Natural killer cell (primary cell): ENCODE measurements at regions not wholly inside any gene's neighbourhood (a gene's known extent, or its start where the extent isn't known, plus 50 kb on each side); places are given as distances from the start of the nearest gene placed in this dataset.

Experiments used
- ATAC-seq, 3 donors: fragments of 150-1000 bp in 2 of 3; fragments of 200-7000 bp in 1 of 3; cut with Tn5 transposase; 1 replicate in 1 of 3; 2 replicates in 2 of 3; pipeline ENCODE4 v1.10.0; 2021; ENCODE audit warnings: mild to moderate bottlenecking in 2 of 3, moderate library complexity in 2 of 3
- DNase-seq, 2 donors: peaks; one replicate each; pipeline versions ENCODE4 v3.0.0 to v3.0.0-alpha.2; 2013 to 2021; ENCODE audit warnings: mixed read lengths in 1 of 2
- H3K27ac ChIP-seq: one replicate; pipeline ENCODE4 v1.5.1; 2013; ENCODE audit warnings: mild to moderate bottlenecking, low read length
- H3K27me3 ChIP-seq: one replicate; pipeline ENCODE4 v1.6.1; 2013; ENCODE audit warnings: low read length; ENCODE audit not compliant: control insufficient read depth, insufficient read depth
- H3K36me3 ChIP-seq: one replicate; pipeline ENCODE4 v1.6.1; 2013; ENCODE audit warnings: low read length; ENCODE audit not compliant: control insufficient read depth, insufficient read depth
- H3K4me1 ChIP-seq: one replicate; pipeline ENCODE4 v1.6.1; 2013; ENCODE audit warnings: low read length; ENCODE audit not compliant: control insufficient read depth, insufficient read depth
- H3K4me3 ChIP-seq: one replicate; pipeline ENCODE4 v1.5.1; 2013; ENCODE audit warnings: low read length
- H3K9me3 ChIP-seq: one replicate; pipeline ENCODE4 v1.6.1; 2013; ENCODE audit warnings: low read length; ENCODE audit not compliant: control insufficient read depth, insufficient read depth
- H3K27ac Mint-ChIP-seq, 2 donors: one replicate each; pipeline ENCODE4 v1.8.0; 2022; ENCODE audit warnings: mild to moderate bottlenecking in 2 of 2, mixed read lengths in 2 of 2, moderate library complexity in 1 of 2
- H3K27me3 Mint-ChIP-seq, 2 donors: one replicate each; pipeline ENCODE4 v1.8.0; 2022; ENCODE audit warnings: low read depth in 2 of 2, mixed read lengths in 2 of 2
- H3K36me3 Mint-ChIP-seq: one replicate; pipeline ENCODE4 v1.8.0; 2022; ENCODE audit warnings: mixed read lengths
- H3K4me1 Mint-ChIP-seq, 2 donors: one replicate each; pipeline ENCODE4 v1.8.0; 2022; ENCODE audit warnings: mixed read lengths in 2 of 2
- H3K4me3 Mint-ChIP-seq: one replicate; pipeline ENCODE4 v1.8.0; 2022; ENCODE audit warnings: mild to moderate bottlenecking, moderate library complexity, mixed read lengths
- H3K9me3 Mint-ChIP-seq, 2 donors: one replicate each; pipeline ENCODE4 v1.8.0; 2022; ENCODE audit warnings: mixed read lengths in 2 of 2
- WGBS: methylation state at CpG from one replicate; pipeline ENCODE4 v1.1.7; 2013; ENCODE audit warnings: missing lambda C conversion rate; ENCODE audit not compliant: insufficient coverage; 5-methylcytosine and 5-hydroxymethylcytosine counted together
- intact Hi-C: fragments of 100-400 bp; cut with micrococcal nuclease; formaldehyde crosslinking; loops from one replicate; pipeline ENCODE4 v1.14.2; 2022
- TF ChIP-seq, protein P1 (sequence below): fragments of 200-600 bp; IDR thresholded peaks from one replicate; pipeline ENCODE4 v1.8.0; 2022; ENCODE audit warnings: antibody characterized with exemption

DNA sequence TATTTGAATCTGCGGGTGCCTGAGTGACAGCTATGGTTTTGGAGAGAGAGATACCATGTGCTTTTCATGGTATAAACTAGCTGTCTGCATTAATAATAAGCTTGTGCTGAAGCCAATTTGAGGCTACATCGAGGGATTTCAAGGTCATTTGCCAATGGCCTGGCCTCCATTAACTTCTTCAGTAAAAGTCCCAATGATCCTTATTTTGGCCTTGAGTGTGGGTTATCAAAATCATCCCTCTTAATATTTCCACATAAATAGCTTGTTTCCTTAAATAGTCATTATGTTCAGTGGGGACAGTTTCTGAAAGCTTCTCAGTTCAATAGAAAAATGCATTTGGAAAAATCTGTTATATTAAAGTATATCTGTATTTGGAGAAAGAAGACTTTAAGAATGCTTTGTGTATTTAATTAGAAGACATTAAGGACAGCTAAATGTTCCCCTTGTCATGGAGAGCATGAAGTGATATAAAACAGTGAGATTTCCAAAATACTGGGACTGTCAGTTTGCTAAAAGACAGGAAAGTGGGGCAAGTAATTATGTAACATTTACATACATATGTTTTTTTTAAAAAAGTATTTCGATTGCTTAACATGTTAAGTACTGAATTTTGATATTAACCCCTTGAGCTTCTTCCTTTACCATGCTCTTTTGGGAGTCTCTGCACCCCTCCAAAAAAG is 355.5 kb upstream of the ZEB2 start:
- no peak overlapping the region for H3K4me3 Mint-ChIP-seq
- no peaks in the 10 kb centered on the region for H3K9me3 ChIP-seq
- WGBS: 96% methylated on average over 2 of the region's 3 CpGs
- DNase-seq (no peak), ATAC-seq (no peak)
- H3K27ac ChIP-seq: no peak overlapping the region
- no peaks in the 10 kb centered on the region for H3K4me1 Mint-ChIP-seq
- H3K27me3 ChIP-seq: no peaks in the 10 kb centered on the region
- no peak overlapping the region for H3K4me3 ChIP-seq
- peaks cover 0 to 20% of the 10 kb centered on the region in 2 donors for H3K27me3 Mint-ChIP-seq
- no peaks in the 10 kb centered on the region for H3K36me3 Mint-ChIP-seq
- H3K27ac Mint-ChIP-seq: no peak overlapping the region
- intact Hi-C loops: no loop called here
- H3K4me1 ChIP-seq: no peaks in the 10 kb centered on the region
- no peaks in the 10 kb centered on the region for H3K36me3 ChIP-seq
- no peaks in the 10 kb centered on the region for H3K9me3 Mint-ChIP-seq
- TF ChIP-seq, protein P1, sequence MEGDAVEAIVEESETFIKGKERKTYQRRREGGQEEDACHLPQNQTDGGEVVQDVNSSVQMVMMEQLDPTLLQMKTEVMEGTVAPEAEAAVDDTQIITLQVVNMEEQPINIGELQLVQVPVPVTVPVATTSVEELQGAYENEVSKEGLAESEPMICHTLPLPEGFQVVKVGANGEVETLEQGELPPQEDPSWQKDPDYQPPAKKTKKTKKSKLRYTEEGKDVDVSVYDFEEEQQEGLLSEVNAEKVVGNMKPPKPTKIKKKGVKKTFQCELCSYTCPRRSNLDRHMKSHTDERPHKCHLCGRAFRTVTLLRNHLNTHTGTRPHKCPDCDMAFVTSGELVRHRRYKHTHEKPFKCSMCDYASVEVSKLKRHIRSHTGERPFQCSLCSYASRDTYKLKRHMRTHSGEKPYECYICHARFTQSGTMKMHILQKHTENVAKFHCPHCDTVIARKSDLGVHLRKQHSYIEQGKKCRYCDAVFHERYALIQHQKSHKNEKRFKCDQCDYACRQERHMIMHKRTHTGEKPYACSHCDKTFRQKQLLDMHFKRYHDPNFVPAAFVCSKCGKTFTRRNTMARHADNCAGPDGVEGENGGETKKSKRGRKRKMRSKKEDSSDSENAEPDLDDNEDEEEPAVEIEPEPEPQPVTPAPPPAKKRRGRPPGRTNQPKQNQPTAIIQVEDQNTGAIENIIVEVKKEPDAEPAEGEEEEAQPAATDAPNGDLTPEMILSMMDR: no peak

DNA sequence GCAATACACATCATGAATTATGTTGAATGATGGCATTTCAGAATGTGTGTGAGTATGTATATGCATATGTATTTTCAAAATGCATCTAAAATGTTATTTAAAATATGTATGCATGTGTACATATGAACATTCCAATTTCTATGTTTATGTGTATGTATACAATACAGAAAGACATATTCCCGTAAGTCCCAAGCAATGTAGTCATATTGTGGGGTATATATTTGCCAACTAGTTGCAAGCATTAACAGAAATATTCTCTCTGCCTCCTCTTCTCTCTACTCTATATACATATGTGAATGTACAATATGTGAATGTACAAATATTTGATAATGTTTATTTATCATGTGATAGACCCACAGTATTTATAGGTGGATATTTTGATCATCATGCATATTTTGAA is 345.8 kb upstream of the ZEB2 start:
- H3K36me3 Mint-ChIP-seq: no peaks in the 10 kb centered on the region
- H3K27ac Mint-ChIP-seq: no peak overlapping the region
- Histone ChIP-seq H3K4me1 (no peaks in the 10 kb centered on the region), H3K4me3 (no peak overlapping the region), H3K36me3 (no peaks in the 10 kb centered on the region), H3K27me3 (no peaks in the 10 kb centered on the region), H3K9me3 (no peaks in the 10 kb centered on the region), H3K27ac (no peak overlapping the region)
- no peak for DNase-seq
- no peak for ATAC-seq
- H3K4me3 Mint-ChIP-seq: no peak overlapping the region
- no peaks in the 10 kb centered on the region for H3K9me3 Mint-ChIP-seq
- intact Hi-C loops: no loop called here
- WGBS: no CpG with 5 or more reads among the region's 1 CpG
- TF ChIP-seq, protein P1: no peak
- H3K27me3 Mint-ChIP-seq: no peaks in the 10 kb centered on the region
- H3K4me1 Mint-ChIP-seq: peaks cover 0 to 13% of the 10 kb centered on the region in 2 donors

DNA sequence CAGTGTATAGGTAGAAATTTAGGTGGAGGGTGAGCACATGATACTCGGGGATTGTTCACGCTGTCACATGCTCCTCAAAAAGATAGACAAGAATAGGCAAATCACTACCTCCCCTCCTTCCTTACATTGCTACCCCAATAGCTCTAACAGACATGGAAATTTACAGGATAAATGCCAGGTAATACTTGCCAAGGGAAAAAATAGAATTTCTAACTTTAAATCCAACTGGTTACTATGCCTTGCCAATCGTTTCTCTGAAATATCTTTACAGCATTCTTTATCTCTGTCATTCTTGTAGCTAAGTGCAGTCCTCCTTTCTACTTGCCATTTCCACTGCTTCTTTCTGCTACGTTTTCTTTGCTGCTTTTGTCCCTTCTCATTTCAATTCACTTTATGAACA is 339.8 kb upstream of the ZEB2 start:
- no peaks in the 10 kb centered on the region for H3K36me3 ChIP-seq
- H3K4me1 ChIP-seq: no peaks in the 10 kb centered on the region
- H3K4me1 Mint-ChIP-seq: no peaks in the 10 kb centered on the region
- WGBS: 88% methylated on average over 4 of the region's 4 CpGs
- H3K27me3 Mint-ChIP-seq: no peaks in the 10 kb centered on the region
- ATAC-seq (no peak), DNase-seq (no peak)
- H3K9me3 ChIP-seq: no peaks in the 10 kb centered on the region
- H3K27ac ChIP-seq: no peak overlapping the region
- intact Hi-C loops: no loop called here
- H3K4me3 Mint-ChIP-seq: no peak overlapping the region
- TF ChIP-seq, protein P1: no peak
- no peaks in the 10 kb centered on the region for H3K27me3 ChIP-seq
- no peak overlapping the region for H3K27ac Mint-ChIP-seq
- H3K9me3 Mint-ChIP-seq: no peaks in the 10 kb centered on the region
- peaks cover 2% of the 10 kb centered on the region for H3K36me3 Mint-ChIP-seq
- no peak overlapping the region for H3K4me3 ChIP-seq

DNA sequence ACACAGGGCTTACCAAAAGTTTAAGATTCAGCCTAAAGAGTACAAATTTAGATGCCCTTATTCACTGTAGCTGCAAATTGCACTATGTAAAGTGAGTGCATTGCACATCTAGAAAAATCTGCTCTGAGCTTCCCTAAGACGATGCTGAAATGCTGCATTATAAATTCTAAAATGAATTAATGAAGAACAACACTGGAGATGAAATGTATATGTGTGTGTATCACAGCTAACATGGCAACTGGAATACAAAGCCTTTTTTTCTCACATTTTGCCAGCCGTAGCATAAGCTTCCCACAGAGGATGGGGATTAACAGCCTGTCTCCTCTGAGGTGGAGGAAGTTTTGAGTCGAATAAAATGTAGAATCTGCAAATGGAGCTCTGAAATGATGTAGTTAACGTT is 338.3 kb upstream of the ZEB2 start:
- TF ChIP-seq, protein P1: no peak
- intact Hi-C loops: no loop called here
- peaks cover 9% of the 10 kb centered on the region for H3K36me3 Mint-ChIP-seq
- Histone ChIP-seq H3K36me3 (no peaks in the 10 kb centered on the region), H3K4me1 (no peaks in the 10 kb centered on the region), H3K4me3 (no peak overlapping the region), H3K27ac (no peak overlapping the region), H3K9me3 (no peaks in the 10 kb centered on the region), H3K27me3 (no peaks in the 10 kb centered on the region)
- H3K4me3 Mint-ChIP-seq: no peak overlapping the region
- peaks cover 0 to 3% of the 10 kb centered on the region in 2 donors for H3K9me3 Mint-ChIP-seq
- H3K27ac Mint-ChIP-seq: no peak overlapping the region
- DNase-seq (no peak), ATAC-seq (no peak)
- H3K27me3 Mint-ChIP-seq: no peaks in the 10 kb centered on the region
- 88% methylated on average over 4 of the region's 4 CpGs for WGBS
- H3K4me1 Mint-ChIP-seq: no peaks in the 10 kb centered on the region
